ENCODE measurements at regions not wholly inside any gene's neighbourhood (a gene's known extent, or its start where the extent isn't known, plus 50 kb on each side); places are given as distances from the start of the nearest gene placed in this dataset.
"Not testable (repeated sequence)": the region's sequence is repeated elsewhere in the genome, so short reads cannot be mapped to it uniquely, and the experiment has no call there.

DNA sequence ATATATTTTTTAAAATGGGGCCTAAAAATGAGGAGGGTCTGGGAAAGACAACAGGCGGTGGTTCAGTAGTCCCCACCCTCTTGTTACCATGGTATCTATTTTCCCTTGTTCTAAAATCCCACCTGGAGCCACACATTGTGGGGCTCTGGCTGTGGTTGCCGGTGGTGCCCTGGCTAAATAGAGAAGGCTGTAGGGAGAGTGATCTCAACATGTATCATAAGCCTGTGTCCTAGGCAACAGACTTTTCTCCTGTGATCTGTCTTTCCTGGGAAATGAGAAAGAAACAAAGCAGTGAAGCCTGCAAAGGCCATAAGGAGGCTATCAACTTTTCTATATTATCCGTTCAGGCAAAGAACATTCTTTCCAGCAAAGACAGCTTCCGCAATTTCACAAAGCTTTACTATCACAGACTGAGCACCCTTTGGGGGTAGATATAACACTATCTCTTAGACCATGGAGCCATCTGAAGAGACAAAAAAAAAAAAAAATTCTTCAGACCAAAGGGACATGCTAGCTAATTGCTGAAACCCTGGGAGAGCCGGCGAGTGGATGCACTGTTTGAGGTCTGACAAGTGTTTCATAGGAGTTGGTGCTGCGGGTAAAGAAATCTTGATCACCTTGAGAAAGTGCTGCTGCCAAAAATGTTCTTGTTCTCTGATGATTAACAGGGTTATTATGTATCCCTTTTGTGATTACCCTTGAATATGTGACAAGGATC, 879.2 kb upstream of the DDX18 start:
- DNase-seq, result no peak

DNA sequence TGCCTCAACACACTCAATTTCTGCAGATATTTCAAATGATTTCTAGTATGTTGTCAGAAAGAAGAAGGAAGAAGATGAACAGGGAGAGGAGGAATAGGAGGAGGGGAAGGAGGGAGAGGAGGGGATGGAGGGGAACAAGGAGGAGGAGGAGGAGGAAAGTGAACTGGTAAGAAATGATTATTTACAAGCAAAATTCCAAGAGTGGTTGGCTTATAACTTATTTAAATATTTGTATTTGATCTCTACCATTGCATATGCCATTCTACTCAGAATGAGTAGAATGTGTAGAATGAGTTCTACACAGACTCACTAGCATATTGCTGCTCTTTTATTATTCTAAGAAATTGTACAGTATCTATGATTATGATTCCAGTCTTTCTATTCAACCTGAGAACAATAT, 866.2 kb upstream of the DDX18 start:
- DNase-seq, result no peak

DNA sequence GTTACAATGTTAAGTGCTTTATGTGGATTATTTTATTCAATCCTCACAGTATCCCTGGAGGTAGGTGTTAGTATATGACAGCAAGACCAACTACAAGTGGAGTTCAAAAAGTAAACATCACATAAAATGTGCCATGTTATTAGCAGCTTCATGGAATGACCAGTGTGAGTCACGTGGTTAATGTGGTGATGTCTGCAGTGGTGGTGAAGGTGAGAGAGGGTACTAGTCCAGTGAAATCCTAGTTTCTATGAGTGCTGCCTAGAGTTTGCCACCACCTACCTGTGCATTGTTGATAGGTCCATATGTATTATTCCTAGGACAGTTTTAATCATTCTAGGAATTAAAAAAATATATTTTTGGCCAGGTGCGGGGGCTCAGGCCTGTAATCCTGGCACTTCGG, 865.2 kb upstream of the DDX18 start:
- DNase-seq, result no peak

DNA sequence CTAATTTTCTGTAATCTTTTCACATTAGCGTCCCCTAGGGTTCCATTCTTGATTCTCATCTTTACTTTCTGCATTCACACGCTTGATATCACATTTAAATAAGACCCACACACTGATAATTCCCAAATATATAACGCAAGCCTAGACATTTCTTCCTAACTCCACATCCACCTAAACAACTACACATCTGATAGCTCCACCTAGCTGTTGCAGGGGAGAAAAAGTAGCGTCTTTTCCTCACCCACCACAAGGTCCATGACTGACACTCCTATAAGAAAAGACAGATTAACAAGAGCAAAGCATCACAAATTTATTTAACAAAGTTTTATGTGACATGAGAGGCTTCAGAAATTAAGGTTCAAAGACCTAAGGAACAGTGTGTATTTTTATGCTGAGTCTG, 862.2 kb upstream of the DDX18 start:
- DNase-seq, result no peak

DNA sequence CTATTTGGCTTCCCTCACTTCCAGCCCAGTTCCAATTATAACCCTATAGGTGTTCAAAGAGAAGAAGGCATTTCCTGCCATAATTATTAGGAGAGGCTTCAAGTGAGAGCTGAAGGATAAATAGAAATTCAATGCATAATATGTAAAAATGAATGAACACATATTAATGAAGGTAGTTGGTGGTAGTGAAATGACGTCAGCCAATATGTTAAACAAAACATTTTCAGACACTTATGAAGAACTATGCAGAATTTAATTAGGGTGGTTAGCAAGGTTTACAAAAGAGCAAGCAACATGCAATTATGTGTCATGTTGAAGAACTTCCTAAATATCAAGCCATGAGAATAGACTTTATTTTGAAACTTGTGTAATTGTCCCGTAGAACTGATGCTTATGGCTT, 858.8 kb upstream of the DDX18 start:
- DNase-seq, result no peak

DNA sequence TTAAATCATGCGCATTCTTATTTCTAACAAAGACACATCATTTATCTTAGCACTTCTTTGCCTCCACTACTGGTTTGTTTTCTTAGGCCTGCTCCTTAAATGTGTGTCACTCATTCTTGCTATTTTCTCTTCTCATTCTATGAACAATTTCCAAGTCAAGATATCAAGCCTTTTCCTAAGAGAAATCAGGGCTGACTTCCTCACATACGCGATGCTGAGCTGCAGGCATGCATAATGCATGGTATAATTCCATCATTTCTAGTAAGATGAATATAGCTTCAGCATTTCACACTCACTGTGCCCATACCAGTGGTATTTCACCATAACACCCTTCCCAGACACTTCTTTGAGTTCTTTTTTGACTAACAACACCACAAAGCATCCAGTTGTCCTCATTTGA, 838.9 kb upstream of the DDX18 start:
- DNase-seq, result no peak

DNA sequence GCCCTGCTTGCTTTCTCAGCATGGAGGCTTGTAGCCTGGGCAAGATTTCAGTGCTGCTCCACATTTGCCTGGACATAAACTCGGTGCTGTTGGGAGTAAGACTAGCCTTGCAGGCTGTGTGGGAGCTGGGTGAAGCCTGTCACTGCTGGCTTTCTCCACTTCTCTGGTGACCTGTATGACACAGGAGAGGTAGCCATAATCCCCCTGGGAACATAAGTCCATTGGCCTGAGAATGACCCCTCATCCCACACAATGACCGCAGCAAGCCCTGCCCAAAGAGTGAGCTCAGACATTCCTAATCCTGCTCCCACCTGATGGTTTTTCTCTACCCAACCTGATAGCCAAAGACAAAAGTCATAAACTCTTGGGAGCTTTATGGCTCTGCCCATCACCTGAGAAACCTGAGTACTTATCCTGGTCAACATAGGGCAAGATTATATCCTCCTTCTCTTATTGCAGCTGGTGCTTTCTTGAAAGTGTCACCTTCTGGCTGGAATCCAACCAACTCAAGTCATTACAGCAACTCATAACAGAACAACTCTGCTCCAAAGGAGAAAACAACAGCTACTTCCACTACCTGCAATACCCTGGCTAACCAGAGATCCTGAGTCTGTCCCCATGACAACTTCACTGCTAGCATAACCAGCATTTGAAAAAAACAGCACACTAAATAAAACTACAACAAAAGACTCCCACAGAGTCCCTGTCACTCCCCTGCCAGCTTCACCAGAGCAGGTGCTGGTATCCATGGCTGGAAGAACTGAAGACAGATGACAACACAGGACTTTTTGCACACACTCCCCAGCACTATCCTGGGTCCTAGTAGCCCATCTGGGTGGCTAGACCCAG, 834.4 kb upstream of the DDX18 start:
- DNase-seq, result no peak

DNA sequence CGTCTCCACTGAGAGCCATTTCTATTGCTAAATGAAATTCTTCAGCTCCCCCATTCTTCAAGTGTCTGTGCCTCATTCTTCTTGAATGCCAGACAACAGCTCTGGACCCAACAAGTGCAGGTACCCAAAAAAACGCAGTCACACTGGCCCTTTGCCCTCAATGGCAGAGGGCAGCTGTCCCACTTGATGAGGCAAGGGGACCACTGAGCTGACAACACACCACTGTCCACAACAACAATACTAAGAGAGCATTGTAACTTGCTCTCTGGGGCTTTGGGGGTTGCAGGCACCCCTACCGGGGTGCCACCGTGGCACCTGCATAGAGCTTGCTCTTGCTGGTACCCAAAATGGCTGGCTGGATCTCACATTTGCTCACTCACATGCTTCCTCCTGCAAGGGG, 827.0 kb upstream of the DDX18 start:
- DNase-seq, result no peak

DNA sequence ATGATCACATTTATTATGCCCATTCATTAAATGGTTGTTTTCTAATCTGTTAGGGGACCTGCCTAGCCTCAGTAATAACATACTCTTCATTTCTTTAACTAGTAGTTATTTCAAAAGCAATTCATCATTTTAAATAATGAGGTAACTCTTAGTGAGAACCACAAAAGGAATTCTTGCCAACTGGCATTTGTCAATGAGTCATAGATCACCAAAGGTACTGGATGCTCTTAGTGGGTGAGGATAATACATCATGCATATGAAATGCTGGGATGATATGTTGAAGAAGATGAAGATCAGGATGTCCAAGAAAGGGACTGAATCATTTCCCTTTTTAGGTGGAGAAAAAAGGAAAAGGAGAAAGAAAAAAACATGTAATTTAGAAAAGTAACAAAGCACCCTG, 826.2 kb upstream of the DDX18 start:
- DNase-seq, result no peak

DNA sequence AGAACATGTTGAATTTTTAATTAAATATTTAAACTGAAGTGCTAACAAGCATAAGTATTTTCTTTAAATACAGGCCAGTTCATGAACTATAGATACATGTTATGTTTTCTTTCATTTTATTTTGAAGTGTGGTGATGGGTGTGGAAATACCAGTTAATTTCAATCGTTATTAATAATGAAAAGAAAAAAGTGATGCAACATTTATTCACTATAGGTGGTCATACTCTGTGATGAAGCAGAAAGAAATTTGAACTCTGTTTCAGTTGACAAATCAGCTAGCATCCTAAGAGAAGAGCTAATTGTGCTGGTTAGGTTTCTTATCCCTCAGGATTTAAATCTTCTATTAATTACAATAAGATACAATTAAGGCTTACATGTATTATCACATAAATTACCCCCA, 795.1 kb upstream of the DDX18 start:
- DNase-seq, result no peak

DNA sequence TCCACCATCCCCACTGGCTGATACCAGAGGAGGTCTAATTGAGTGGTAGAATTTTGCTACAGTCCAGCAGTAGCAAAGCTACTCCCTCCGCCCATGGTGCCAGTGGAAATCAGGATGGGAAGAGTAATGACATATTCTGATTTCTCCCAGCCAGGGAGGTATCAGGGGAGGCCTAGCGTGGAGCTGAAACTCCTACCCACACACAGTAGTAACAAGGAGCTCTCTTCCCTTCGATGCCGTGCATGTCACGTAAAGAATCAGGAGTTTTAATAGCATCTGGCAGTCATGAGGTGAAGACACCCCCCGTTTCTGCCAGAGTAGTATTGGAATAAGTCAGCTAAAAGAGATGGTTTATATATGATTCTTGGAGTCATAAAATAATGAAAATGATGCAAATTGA, 786.8 kb upstream of the DDX18 start:
- no peak for DNase-seq

DNA sequence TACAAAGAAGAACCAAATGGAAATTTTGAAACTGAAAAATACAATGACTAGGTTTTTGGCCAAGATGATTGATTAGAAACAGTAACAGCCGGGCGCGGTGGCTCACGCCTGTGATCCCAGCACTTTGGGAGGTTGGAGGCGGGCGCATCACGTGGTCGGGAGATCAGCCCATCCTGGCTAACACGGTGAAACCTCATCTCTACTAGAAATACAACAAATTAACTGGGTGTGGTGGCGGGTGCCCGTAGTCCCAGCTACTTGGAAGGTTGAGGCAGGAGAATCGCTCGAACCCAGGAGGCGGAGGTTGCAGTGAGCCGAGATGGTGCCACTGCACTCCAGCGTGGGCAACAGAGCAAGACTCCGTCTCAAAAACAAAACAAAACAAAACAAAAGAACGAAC, 785.8 kb upstream of the DDX18 start:
- not testable (repeated sequence) for DNase-seq

DNA sequence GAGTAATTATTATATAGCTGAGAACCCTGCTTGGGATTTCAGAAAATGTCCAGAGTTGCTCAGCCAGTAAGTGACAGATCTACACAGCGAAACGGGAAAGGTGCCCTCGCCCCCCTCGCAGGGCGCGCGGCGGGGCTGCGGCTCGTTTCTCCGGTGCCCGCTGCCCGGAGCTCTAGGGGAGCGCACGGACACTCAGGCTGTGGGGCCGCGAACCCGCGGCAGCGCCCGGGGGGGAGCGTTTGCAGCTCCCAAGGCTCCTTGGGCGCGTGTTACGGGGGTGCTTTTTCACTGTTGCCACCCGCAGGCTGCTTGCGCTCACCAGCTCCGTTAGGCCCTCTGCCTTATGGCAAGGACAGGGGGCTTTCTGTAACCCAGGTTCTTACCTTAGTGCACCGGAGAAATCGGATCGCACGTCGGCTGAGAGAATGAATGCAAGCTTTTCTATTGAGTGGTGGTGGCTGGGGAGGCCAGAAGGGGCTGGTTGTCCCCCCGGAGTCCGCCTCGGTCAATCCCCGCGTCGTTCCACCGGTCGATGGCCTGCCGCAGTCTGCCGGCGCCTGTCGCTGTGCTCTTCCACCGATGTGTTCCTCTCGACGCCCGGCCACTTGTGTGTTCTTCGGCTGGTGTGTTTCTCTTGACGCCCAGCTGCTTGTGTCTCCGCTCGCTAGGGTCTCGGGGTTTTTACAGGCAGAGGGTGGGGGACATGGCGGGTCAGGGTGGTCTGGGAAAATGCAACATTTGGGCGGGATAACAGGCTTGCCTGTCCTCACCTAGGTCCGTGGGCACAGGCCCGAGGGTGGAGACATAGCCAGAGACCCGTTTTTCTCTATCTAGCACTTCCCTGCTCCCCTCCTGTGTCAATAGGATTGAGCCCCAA, 758.8 kb upstream of the DDX18 start:
- no peak for DNase-seq

DNA sequence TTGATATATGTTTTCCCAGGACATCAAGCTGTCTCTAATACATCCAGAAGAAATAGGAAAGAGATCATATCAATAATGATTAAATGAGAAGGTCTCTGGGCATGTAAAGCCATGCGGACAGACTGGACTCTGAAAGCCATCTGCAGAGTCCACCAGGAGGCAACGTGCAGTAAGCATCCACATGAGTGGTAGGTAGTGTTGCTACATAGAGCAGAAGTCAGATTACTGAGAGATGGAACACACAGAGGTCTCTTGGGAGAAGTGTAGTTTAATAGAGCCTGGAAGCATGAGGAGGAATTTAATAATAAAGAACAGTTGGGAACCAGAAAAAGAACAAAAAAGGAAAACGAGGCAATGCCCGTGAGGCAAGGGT, 758.1 kb upstream of the DDX18 start:
- no peak for DNase-seq

DNA sequence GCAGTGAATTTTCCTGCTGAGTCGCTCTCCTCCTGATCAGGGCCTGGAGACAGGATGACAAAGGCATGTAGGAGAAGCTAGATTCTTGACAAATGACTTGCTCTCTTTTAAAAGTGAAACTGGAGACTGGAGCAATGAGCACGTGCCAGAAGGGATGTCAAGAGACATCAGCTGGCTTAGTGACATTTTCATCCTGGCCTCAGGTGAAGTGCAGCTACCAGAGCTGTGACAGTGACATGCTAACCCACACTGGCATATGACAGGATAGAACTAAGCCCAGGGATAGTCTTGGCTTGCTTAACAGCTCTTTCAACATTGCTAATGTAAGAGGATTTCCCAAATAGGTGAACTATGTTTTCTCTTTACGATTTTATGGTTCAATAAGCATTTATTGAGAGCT, 757.5 kb upstream of the DDX18 start:
- no peak for DNase-seq

DNA sequence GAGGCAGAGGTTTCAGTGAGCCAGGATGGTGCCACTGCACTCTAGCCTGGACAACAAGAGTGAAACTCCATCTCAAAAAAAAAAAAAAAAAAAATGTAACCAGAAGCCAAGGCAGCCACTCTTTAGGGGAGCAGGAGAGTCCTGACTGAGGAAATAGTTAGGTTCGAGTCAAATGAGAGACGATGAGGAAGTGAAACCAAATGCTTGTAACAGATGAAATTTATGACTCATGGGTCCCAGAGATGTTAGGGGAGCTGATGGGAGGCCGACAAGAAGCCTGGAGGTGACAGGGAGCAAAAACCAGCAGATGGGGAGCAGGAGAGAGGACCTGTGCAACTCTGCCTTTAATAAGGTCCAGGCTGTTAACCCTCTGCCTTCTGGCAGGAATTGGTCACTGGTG, 756.1 kb upstream of the DDX18 start:
- DNase-seq, result no peak

DNA sequence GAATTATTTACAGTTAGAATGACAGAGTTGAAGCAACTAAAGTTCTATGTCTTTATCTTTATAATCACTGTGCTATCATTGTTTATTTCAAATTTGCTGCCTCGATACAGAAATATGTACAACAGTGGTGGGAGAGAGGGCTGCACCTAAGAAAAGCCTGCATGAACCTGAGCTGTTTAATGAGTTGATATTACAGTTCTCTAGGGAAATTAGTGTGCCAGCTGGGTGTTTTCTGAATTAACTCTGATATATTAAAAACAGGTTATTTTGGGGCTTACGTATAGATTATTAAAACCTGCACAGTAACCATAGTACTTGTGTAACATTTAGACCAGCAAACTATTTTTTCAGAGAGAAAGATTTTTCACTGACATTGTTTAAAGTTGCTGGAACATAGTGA, 750.5 kb upstream of the DDX18 start:
- DNase-seq, result no peak

DNA sequence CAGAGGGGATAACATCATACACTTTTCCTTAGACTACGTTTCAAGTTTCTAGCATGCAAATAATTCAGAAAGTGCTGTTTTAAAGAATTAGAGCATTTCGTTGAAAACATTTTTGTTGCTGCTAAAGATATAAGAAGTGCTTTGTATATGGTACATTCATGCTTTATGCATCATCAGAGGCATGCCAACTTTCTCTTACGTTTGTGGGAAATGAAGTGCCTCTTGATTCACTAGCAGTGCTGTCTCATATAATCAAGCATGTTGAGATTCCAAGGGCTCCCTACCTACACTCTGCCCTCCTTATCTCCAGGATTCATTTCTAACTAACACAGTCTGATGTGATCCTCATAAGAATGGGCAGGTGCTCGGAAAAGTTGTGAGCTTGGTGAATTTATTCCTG, 748.6 kb upstream of the DDX18 start:
- no peak for DNase-seq

DNA sequence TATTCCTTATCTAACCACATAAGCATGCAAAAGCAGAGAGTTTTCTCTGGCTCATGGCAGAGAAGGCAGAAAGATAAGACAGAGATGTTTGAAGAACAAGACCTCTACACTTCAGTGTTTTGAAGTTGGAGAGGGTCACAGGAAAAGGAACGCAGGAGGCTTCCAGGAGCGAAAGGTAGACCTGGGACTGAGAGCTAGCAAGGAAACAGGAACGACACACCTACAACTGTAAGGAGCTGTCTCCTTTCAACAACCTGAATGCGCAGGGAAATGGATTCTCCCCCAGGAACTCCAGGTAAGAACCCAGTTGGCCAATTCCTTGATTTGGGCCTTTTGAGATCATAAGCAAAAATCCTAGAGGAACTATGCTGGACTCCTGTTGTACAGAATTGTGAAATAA, 746.6 kb upstream of the DDX18 start:
- DNase-seq, result no peak

DNA sequence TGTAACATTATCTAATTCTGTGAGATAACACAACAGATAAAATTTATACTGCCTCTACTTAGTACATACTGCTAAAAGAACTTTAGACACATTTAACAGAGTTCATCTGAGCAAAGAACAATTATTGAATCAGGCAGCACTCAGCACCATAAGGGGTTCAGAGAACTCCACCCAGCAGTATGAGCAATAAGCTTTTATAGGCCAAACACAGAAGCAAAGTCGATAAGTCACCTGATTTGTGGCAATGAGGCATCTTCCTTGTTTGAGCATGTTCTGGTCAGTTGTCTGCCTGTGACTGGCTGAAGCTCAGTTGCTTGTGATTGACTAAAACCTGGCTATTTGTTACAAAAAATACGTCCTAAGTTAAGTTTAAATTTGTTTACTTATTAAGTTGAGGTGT, 746.1 kb upstream of the DDX18 start:
- DNase-seq, result no peak

DNA sequence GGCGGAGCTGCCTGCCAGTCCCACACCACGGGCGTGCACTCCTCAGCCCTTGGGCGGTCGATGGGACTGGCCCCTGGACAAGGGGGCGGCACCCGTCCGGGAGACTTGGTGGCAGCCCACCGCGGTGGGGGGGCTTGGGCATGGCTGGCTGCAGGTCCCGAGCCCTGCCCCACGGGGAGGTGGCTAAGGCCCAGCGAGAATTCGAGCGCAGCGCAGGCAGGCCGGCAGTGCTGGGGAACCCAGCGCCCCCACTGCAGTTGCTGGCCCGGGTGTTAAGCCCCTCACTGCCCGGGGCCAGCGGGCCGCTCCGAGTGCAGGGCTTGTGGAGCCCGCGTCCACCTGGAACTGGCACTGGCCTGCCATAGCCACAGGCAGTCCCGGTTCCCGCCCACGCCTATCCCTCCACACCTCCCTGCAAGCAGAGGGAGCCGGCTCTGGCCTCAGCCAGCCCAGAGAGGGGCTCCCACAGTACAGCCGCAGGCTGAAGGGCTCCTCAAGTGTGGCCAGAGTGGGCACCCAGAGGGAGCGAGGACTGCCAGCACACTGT, 742.9 kb upstream of the DDX18 start:
- DNase-seq, result no peak

DNA sequence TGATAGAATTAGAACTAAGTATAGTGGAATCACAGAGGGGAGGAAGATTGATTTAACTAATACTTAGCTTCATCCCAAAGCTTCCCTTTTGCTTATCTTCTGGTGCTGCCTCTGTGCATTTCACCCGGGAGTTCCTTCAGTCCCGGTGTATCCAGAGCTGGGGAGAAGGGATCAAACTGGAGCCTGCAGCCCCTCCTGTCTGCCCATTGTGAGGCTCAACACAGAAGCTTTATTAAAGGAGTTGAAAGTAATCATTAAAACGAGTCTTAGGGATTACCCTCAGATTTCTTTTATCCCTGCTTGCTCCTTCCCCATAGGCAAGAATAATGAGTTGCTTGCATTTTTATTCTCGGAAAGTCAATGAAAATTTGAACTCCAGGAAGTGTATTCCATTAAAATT, 739.7 kb upstream of the DDX18 start:
- no peak for DNase-seq

DNA sequence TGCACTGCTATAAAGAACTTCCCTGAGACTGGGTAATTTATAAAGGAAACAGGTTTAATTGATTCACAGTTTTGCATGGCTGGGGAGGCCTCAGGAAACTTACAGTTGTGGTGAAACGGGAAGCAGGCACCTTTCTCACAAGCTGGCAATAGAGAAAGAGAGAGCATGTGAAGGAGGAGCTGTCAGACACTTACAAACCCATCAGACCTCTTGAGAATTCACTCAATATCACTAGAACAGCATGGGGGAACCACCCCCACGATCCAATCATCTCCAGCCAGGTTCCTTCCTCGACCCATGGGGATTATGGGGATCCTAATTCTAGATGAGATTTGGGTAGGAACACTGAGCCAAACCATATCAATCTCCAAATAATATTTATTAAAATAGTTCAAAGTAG, 729.2 kb upstream of the DDX18 start:
- no peak for DNase-seq

Data from T-helper 2 cell (primary cell).